SJCRH30 (cell line): ENCODE measurements at regions not wholly inside any gene's neighbourhood (a gene's known extent, or its start where the extent isn't known, plus 50 kb on each side); places are given as distances from the start of the nearest gene placed in this dataset.

Source experiments
- DNase-seq, 2 experiments: peaks; one replicate each; pipeline ENCODE4 v3.0.0-alpha.2; 2015 to 2020
- H3K27ac ChIP-seq: fragments of 250-450 bp; sonication (Bioruptor Pico); 2 replicates; pipeline ENCODE4 v1.5.1; 2020; ENCODE audit warnings: mild to moderate bottlenecking, moderate library complexity
- H3K27me3 ChIP-seq: fragments of 250-450 bp; sonication (Bioruptor Pico); 2 replicates; pipeline ENCODE4 v1.5.1; 2020; ENCODE audit warnings: mild to moderate bottlenecking, moderate library complexity
- H3K36me3 ChIP-seq: fragments of 250-450 bp; sonication (Bioruptor Pico); 2 replicates; pipeline ENCODE4 v1.5.1; 2020; ENCODE audit warnings: mild to moderate bottlenecking, moderate library complexity
- H3K4me1 ChIP-seq: fragments of 250-450 bp; sonication (Bioruptor Pico); 2 replicates; pipeline ENCODE4 v1.5.1; 2020; ENCODE audit warnings: mild to moderate bottlenecking, moderate library complexity
- H3K4me3 ChIP-seq: fragments of 250-450 bp; sonication (Bioruptor Pico); 2 replicates; pipeline ENCODE4 v1.5.1; 2020; ENCODE audit warnings: mild to moderate bottlenecking, moderate library complexity
- H3K9me3 ChIP-seq: fragments of 250-450 bp; sonication (Bioruptor Pico); replicated peaks from 2 replicates; pipeline ENCODE4 v1.5.1; 2020; ENCODE audit warnings: mild to moderate bottlenecking, moderate library complexity

GRCh38 chr4:185965426-185966384 lies 103.3 kb upstream of the TLR3 start:
- no peaks in the 10 kb centered on the region for H3K27me3 ChIP-seq
- H3K4me1 ChIP-seq, result no peaks in the 10 kb centered on the region
- H3K36me3 ChIP-seq, result no peaks in the 10 kb centered on the region
- H3K27ac ChIP-seq, result no peak overlapping the region
- H3K9me3 ChIP-seq, result no peaks in the 10 kb centered on the region
- H3K4me3 ChIP-seq, result no peak overlapping the region
- DNase-seq, result no peak

- no peaks in the 10 kb centered on the region for H3K27me3 ChIP-seq
- H3K36me3 ChIP-seq, result no peaks in the 10 kb centered on the region
- no peak overlapping the region for H3K27ac ChIP-seq
- H3K4me3 ChIP-seq, result no peak overlapping the region
- no peaks in the 10 kb centered on the region for H3K4me1 ChIP-seq
- H3K9me3 ChIP-seq, result no peaks in the 10 kb centered on the region
- DNase-seq, result no peak
Observed at GRCh38 chr4:185966549-185966948, 102.4 kb upstream of the TLR3 start.

- Histone ChIP-seq H3K9me3 (no peaks in the 10 kb centered on the region), H3K4me1 (no peaks in the 10 kb centered on the region), H3K27ac (no peak overlapping the region), H3K36me3 (no peaks in the 10 kb centered on the region), H3K27me3 (no peaks in the 10 kb centered on the region), H3K4me3 (no peak overlapping the region)
- DNase-seq, result no peak
Observed at GRCh38 chr4:185966997-185967775, 101.8 kb upstream of the TLR3 start.

- Histone ChIP-seq H3K27me3 (no peaks in the 10 kb centered on the region), H3K27ac (no peak overlapping the region), H3K4me3 (no peak overlapping the region), H3K4me1 (no peaks in the 10 kb centered on the region), H3K9me3 (no peaks in the 10 kb centered on the region), H3K36me3 (no peaks in the 10 kb centered on the region)
- no peak for DNase-seq
Observed at GRCh38 chr4:185969657-185970056, 99.3 kb upstream of the TLR3 start.

- H3K9me3 ChIP-seq, result no peaks in the 10 kb centered on the region
- H3K27me3 ChIP-seq, result no peaks in the 10 kb centered on the region
- no peak for DNase-seq
- H3K27ac ChIP-seq, result no peak overlapping the region
- H3K4me1 ChIP-seq, result no peaks in the 10 kb centered on the region
- H3K36me3 ChIP-seq, result no peaks in the 10 kb centered on the region
- no peak overlapping the region for H3K4me3 ChIP-seq
Observed at GRCh38 chr4:185987961-185988627, 80.9 kb upstream of the TLR3 start.

- DNase-seq, result no peak
- no peaks in the 10 kb centered on the region for H3K9me3 ChIP-seq
- H3K4me3 ChIP-seq, result no peak overlapping the region
- no peaks in the 10 kb centered on the region for H3K36me3 ChIP-seq
- no peaks in the 10 kb centered on the region for H3K27me3 ChIP-seq
- no peak overlapping the region for H3K27ac ChIP-seq
- H3K4me1 ChIP-seq, result no peaks in the 10 kb centered on the region
Observed at GRCh38 chr4:185991770-185992169, 77.2 kb upstream of the TLR3 start.

- Histone ChIP-seq H3K9me3 (no peaks in the 10 kb centered on the region), H3K27me3 (no peaks in the 10 kb centered on the region), H3K36me3 (no peaks in the 10 kb centered on the region), H3K27ac (no peak overlapping the region), H3K4me3 (no peak overlapping the region), H3K4me1 (no peaks in the 10 kb centered on the region)
- no peak for DNase-seq
Observed at GRCh38 chr4:185992585-185992984, 76.4 kb upstream of the TLR3 start.

GRCh38 chr4:185993328-185993973 lies 75.5 kb upstream of the TLR3 start:
- Histone ChIP-seq H3K27ac (no peak overlapping the region), H3K36me3 (no peaks in the 10 kb centered on the region), H3K4me1 (no peaks in the 10 kb centered on the region), H3K27me3 (no peaks in the 10 kb centered on the region), H3K9me3 (no peaks in the 10 kb centered on the region), H3K4me3 (no peak overlapping the region)
- DNase-seq, result no peak

- H3K4me3 ChIP-seq, result no peak overlapping the region
- DNase-seq, result no peak
- no peaks in the 10 kb centered on the region for H3K36me3 ChIP-seq
- no peaks in the 10 kb centered on the region for H3K4me1 ChIP-seq
- H3K9me3 ChIP-seq, result no peaks in the 10 kb centered on the region
- no peak overlapping the region for H3K27ac ChIP-seq
- H3K27me3 ChIP-seq, result no peaks in the 10 kb centered on the region
Observed at GRCh38 chr4:185994750-185995149, 74.2 kb upstream of the TLR3 start.

- H3K27ac ChIP-seq, result no peak overlapping the region
- H3K4me3 ChIP-seq, result no peak overlapping the region
Observed at GRCh38 chr4:185995665-185996064, 73.3 kb upstream of the TLR3 start.

GRCh38 chr4:185997296-185997695 lies 71.7 kb upstream of the TLR3 start:
- no peak for DNase-seq
- H3K27me3 ChIP-seq, result no peaks in the 10 kb centered on the region
- no peaks in the 10 kb centered on the region for H3K9me3 ChIP-seq
- no peak overlapping the region for H3K27ac ChIP-seq
- no peaks in the 10 kb centered on the region for H3K4me1 ChIP-seq
- no peaks in the 10 kb centered on the region for H3K36me3 ChIP-seq
- H3K4me3 ChIP-seq, result no peak overlapping the region

More at GRCh38 chr4:185995665-185996064, 73.3 kb upstream of the TLR3 start:
- Histone ChIP-seq H3K27me3 (no peaks in the 10 kb centered on the region), H3K36me3 (no peaks in the 10 kb centered on the region), H3K9me3 (no peaks in the 10 kb centered on the region), H3K4me1 (no peaks in the 10 kb centered on the region)
- no peak for DNase-seq

GRCh38 chr4:185998791-185999190 lies 70.2 kb upstream of the TLR3 start:
- Histone ChIP-seq H3K9me3 (no peaks in the 10 kb centered on the region), H3K4me3 (no peak overlapping the region), H3K27me3 (no peaks in the 10 kb centered on the region), H3K27ac (no peak overlapping the region), H3K4me1 (no peaks in the 10 kb centered on the region), H3K36me3 (no peaks in the 10 kb centered on the region)
- DNase-seq, result no peak

- Histone ChIP-seq H3K4me3 (no peak overlapping the region), H3K4me1 (no peaks in the 10 kb centered on the region), H3K36me3 (no peaks in the 10 kb centered on the region), H3K9me3 (no peaks in the 10 kb centered on the region), H3K27ac (no peak overlapping the region), H3K27me3 (no peaks in the 10 kb centered on the region)
- no peak for DNase-seq
Observed at GRCh38 chr4:185999207-185999606, 69.7 kb upstream of the TLR3 start.

- H3K27ac ChIP-seq, result no peak overlapping the region
- no peaks in the 10 kb centered on the region for H3K4me1 ChIP-seq
- no peaks in the 10 kb centered on the region for H3K27me3 ChIP-seq
- no peak overlapping the region for H3K4me3 ChIP-seq
- no peaks in the 10 kb centered on the region for H3K9me3 ChIP-seq
- no peak for DNase-seq
- H3K36me3 ChIP-seq, result no peaks in the 10 kb centered on the region
Observed at GRCh38 chr4:186002853-186003252, 66.1 kb upstream of the TLR3 start.
